ENCODE measurements at regions not wholly inside any gene's neighbourhood (a gene's known extent, or its start where the extent isn't known, plus 50 kb on each side); places are given as distances from the start of the nearest gene placed in this dataset.

GRCh38 chr10:76667408-76668370, 969.9 kb downstream of the KCNMA1 start:
- ChIA-PET CTCF (no interaction called here), POLR2A (ENCODE audit: low non-redundant PET) (no interaction called here)
- peaks cover 3% of the 10 kb centered on the region for H3K4me1 ChIP-seq (ENCODE audit: insufficient read depth, low read length, poor library complexity, severe bottlenecking)
- no peaks in the 10 kb centered on the region for H3K27me3 ChIP-seq (replicated peaks; ENCODE audit: insufficient read depth, low read depth, low read length, poor library complexity)
- no peak overlapping the region for H3K4me3 ChIP-seq (ENCODE audit: low read depth, low read length, poor library complexity, severe bottlenecking)
- H3K36me3 ChIP-seq (ENCODE audit: insufficient read depth, low read length, poor library complexity, severe bottlenecking) = no peaks in the 10 kb centered on the region
- BruUV-seq (replicated peaks) = no TSS peak
- H3K9me3 ChIP-seq (ENCODE audit: low read depth, low read length, poor library complexity, severe bottlenecking) = no peaks in the 10 kb centered on the region
- no peak overlapping the region for H3K27ac ChIP-seq (ENCODE audit: low read depth, low read length, poor library complexity, severe bottlenecking)
- TF ChIP-seq EZH2 (IDR thresholded peaks at IDR 0.05; ENCODE audit: borderline replicate concordance, low read depth, low read length, poor library complexity, severe bottlenecking) = no peak
- intact Hi-C loops (cut with micrococcal nuclease; ENCODE audit: unreplicated experiment) = no loop called here
- DNase-seq (ENCODE audit: low spot score) = no peak

GRCh38 chr10:76666891-76667290, 970.7 kb downstream of the KCNMA1 start:
- H3K27me3 ChIP-seq (replicated peaks; ENCODE audit: insufficient read depth, low read depth, low read length, poor library complexity) = no peaks in the 10 kb centered on the region
- CTCF ChIA-PET = no interaction called here
- no peak overlapping the region for H3K4me3 ChIP-seq (ENCODE audit: low read depth, low read length, poor library complexity, severe bottlenecking)
- no peak for DNase-seq (ENCODE audit: low spot score)
- TF ChIP-seq EZH2 (IDR thresholded peaks at IDR 0.05; ENCODE audit: borderline replicate concordance, low read depth, low read length, poor library complexity, severe bottlenecking) = no peak
- TF ChIP-seq, protein P1, sequence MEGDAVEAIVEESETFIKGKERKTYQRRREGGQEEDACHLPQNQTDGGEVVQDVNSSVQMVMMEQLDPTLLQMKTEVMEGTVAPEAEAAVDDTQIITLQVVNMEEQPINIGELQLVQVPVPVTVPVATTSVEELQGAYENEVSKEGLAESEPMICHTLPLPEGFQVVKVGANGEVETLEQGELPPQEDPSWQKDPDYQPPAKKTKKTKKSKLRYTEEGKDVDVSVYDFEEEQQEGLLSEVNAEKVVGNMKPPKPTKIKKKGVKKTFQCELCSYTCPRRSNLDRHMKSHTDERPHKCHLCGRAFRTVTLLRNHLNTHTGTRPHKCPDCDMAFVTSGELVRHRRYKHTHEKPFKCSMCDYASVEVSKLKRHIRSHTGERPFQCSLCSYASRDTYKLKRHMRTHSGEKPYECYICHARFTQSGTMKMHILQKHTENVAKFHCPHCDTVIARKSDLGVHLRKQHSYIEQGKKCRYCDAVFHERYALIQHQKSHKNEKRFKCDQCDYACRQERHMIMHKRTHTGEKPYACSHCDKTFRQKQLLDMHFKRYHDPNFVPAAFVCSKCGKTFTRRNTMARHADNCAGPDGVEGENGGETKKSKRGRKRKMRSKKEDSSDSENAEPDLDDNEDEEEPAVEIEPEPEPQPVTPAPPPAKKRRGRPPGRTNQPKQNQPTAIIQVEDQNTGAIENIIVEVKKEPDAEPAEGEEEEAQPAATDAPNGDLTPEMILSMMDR (conservative IDR thresholded peaks at IDR 0.05; ENCODE audit: low read depth, low read length) = no peak
- H3K9me3 ChIP-seq (ENCODE audit: low read depth, low read length, poor library complexity, severe bottlenecking) = no peaks in the 10 kb centered on the region
- POLR2A ChIA-PET (ENCODE audit: low non-redundant PET) = no interaction called here
- peaks cover 3% of the 10 kb centered on the region for H3K4me1 ChIP-seq (ENCODE audit: insufficient read depth, low read length, poor library complexity, severe bottlenecking)
- intact Hi-C loops (cut with micrococcal nuclease; ENCODE audit: unreplicated experiment) = no loop called here
- H3K27ac ChIP-seq (ENCODE audit: low read depth, low read length, poor library complexity, severe bottlenecking) = no peak overlapping the region
- H3K36me3 ChIP-seq (ENCODE audit: insufficient read depth, low read length, poor library complexity, severe bottlenecking) = no peaks in the 10 kb centered on the region
- no TSS peak for BruUV-seq (replicated peaks)

DNA sequence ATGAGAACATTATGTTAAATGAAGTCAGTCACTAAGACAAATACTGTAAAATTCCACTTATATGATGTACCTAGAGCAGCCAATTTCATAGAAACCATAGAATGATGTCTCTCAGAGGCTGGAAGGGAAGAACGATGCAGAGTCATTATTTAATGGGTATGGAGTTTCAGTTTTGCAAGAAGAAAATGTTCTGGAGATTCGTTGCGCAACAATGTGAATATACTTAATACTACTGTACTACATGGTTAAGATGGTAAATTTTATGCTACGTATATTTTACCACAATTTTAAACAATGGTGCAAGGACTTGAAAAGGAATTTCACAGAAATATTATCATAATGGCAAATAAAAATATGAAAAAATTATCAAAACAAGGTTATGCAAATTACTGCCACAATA, 972.6 kb downstream of the KCNMA1 start:
- no peak overlapping the region for H3K27ac ChIP-seq (ENCODE audit: low read depth, low read length, poor library complexity, severe bottlenecking)
- BruUV-seq (replicated peaks) = no TSS peak
- no peak for DNase-seq (ENCODE audit: low spot score)
- no peaks in the 10 kb centered on the region for H3K36me3 ChIP-seq (ENCODE audit: insufficient read depth, low read length, poor library complexity, severe bottlenecking)
- peaks cover 3% of the 10 kb centered on the region for H3K4me1 ChIP-seq (ENCODE audit: insufficient read depth, low read length, poor library complexity, severe bottlenecking)
- H3K4me3 ChIP-seq (ENCODE audit: low read depth, low read length, poor library complexity, severe bottlenecking) = no peak overlapping the region
- no peaks in the 10 kb centered on the region for H3K27me3 ChIP-seq (replicated peaks; ENCODE audit: insufficient read depth, low read depth, low read length, poor library complexity)
- TF ChIP-seq, protein P1 (conservative IDR thresholded peaks at IDR 0.05; ENCODE audit: low read depth, low read length) = no peak
- no peak for TF ChIP-seq EZH2 (IDR thresholded peaks at IDR 0.05; ENCODE audit: borderline replicate concordance, low read depth, low read length, poor library complexity, severe bottlenecking)
- ChIA-PET POLR2A (ENCODE audit: low non-redundant PET) (no interaction called here), CTCF (no interaction called here)
- no peaks in the 10 kb centered on the region for H3K9me3 ChIP-seq (ENCODE audit: low read depth, low read length, poor library complexity, severe bottlenecking)
- intact Hi-C loops (cut with micrococcal nuclease; ENCODE audit: unreplicated experiment) = no loop called here

All from A673 (cell line).